ENCODE measurements at regions not wholly inside any gene's neighbourhood (a gene's known extent, or its start where the extent isn't known, plus 50 kb on each side); places are given as distances from the start of the nearest gene placed in this dataset.

GRCh38 chr17:62899361-62899760 is 66.7 kb upstream of the TANC2 start:
- 76 to 85% methylated on average over 6 of the region's 6 CpGs for WGBS, 2 donors
- no peak overlapping the region for H3K27ac ChIP-seq
- no peak for DNase-seq
- no peaks in the 10 kb centered on the region for H3K27me3 ChIP-seq
- no peaks in the 10 kb centered on the region for H3K9me3 ChIP-seq
- H3K36me3 ChIP-seq (ENCODE audit: low read depth, missing control alignments): no peaks in the 10 kb centered on the region
- H3K4me3 ChIP-seq: no peak overlapping the region
- intact Hi-C loops (cut with DNase I; ENCODE audit: low total_unique reads): no loop called here
- TF ChIP-seq CTCF (IDR thresholded peaks at IDR 0.05) (no peak), POLR2A (IDR thresholded peaks at IDR 0.05) (no peak)
- peaks cover 7% of the 10 kb centered on the region for H3K4me1 ChIP-seq

- Histone ChIP-seq H3K4me3 (no peak overlapping the region), H3K36me3 (ENCODE audit: low read depth, missing control alignments) (no peaks in the 10 kb centered on the region), H3K27ac (peak overlapping the region; percentile 22 to 29), H3K9me3 (no peaks in the 10 kb centered on the region), H3K4me1 (peaks cover 7% of the 10 kb centered on the region), H3K27me3 (no peaks in the 10 kb centered on the region)
- intact Hi-C loops (cut with DNase I; ENCODE audit: low total_unique reads): no loop called here
- peak; percentile 49 for DNase-seq
- TF ChIP-seq CTCF (IDR thresholded peaks at IDR 0.05) (no peak), POLR2A (IDR thresholded peaks at IDR 0.05) (no peak)
- WGBS, 2 donors: 22 to 42% methylated on average over 13 of the region's 13 CpGs
Observed at GRCh38 chr17:62898239-62898864, 67.7 kb upstream of the TANC2 start.

- TF ChIP-seq POLR2A (IDR thresholded peaks at IDR 0.05) (no peak), CTCF (IDR thresholded peaks at IDR 0.05) (no peak)
- Histone ChIP-seq H3K36me3 (ENCODE audit: low read depth, missing control alignments) (no peaks in the 10 kb centered on the region), H3K4me3 (no peak overlapping the region), H3K27ac (peak overlapping the region in 1 of 2 donors; percentile 29), H3K9me3 (no peaks in the 10 kb centered on the region), H3K4me1 (peaks cover 11% of the 10 kb centered on the region), H3K27me3 (no peaks in the 10 kb centered on the region)
- intact Hi-C loops (cut with DNase I; ENCODE audit: low total_unique reads): no loop called here
- 35 to 43% methylated on average over 2 of the region's 2 CpGs for WGBS, 2 donors
- no peak for DNase-seq
Observed at GRCh38 chr17:62897706-62898105, 68.3 kb upstream of the TANC2 start.

- peaks cover 12% of the 10 kb centered on the region for H3K4me1 ChIP-seq
- intact Hi-C loops (cut with DNase I; ENCODE audit: low total_unique reads): no loop called here
- TF ChIP-seq CTCF (IDR thresholded peaks at IDR 0.05) (no peak), POLR2A (IDR thresholded peaks at IDR 0.05) (no peak)
- H3K36me3 ChIP-seq (ENCODE audit: low read depth, missing control alignments): no peaks in the 10 kb centered on the region
- DNase-seq: no peak
- no peak overlapping the region for H3K27ac ChIP-seq
- H3K27me3 ChIP-seq: no peaks in the 10 kb centered on the region
- no peaks in the 10 kb centered on the region for H3K9me3 ChIP-seq
- H3K4me3 ChIP-seq: no peak overlapping the region
- WGBS, 2 donors: 90 to 91% methylated on average over 11 of the region's 11 CpGs
Observed at GRCh38 chr17:62895320-62896301, 70.4 kb upstream of the TANC2 start.
